ENCODE measurements at regions not wholly inside any gene's neighbourhood (a gene's known extent, or its start where the extent isn't known, plus 50 kb on each side); places are given as distances from the start of the nearest gene placed in this dataset.

DNA sequence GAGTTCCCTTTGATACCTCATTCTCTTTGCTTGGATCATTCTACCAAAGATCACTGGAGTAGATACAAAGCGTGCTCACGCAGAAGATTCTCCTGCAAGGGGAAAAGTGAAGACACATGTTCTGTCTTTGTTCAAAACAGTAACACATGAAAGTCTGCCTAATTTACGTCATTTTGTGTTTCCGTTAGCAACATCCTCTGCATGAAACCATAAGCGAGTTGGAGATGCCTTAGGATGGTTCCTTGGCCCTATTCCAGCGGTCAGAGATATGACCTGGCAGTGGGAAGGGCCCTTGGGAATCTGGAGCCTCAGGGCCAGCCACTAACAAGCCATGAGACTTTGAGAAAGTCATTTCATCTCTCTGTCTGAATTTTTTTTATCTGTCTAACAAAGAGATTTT is 180.9 kb upstream of the TWIST2 start:
- H3K27me3 ChIP-seq (ENCODE audit: insufficient read depth, poor library complexity, severe bottlenecking), result no peaks in the 10 kb centered on the region
- no peak overlapping the region for H3K27ac ChIP-seq (replicated peaks)
- TF ChIP-seq, protein P1, sequence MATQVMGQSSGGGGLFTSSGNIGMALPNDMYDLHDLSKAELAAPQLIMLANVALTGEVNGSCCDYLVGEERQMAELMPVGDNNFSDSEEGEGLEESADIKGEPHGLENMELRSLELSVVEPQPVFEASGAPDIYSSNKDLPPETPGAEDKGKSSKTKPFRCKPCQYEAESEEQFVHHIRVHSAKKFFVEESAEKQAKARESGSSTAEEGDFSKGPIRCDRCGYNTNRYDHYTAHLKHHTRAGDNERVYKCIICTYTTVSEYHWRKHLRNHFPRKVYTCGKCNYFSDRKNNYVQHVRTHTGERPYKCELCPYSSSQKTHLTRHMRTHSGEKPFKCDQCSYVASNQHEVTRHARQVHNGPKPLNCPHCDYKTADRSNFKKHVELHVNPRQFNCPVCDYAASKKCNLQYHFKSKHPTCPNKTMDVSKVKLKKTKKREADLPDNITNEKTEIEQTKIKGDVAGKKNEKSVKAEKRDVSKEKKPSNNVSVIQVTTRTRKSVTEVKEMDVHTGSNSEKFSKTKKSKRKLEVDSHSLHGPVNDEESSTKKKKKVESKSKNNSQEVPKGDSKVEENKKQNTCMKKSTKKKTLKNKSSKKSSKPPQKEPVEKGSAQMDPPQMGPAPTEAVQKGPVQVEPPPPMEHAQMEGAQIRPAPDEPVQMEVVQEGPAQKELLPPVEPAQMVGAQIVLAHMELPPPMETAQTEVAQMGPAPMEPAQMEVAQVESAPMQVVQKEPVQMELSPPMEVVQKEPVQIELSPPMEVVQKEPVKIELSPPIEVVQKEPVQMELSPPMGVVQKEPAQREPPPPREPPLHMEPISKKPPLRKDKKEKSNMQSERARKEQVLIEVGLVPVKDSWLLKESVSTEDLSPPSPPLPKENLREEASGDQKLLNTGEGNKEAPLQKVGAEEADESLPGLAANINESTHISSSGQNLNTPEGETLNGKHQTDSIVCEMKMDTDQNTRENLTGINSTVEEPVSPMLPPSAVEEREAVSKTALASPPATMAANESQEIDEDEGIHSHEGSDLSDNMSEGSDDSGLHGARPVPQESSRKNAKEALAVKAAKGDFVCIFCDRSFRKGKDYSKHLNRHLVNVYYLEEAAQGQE (IDR thresholded peaks at IDR 0.05; ENCODE audit: insufficient replicate concordance, low read depth), result no peak
- TF ChIP-seq, protein P2, sequence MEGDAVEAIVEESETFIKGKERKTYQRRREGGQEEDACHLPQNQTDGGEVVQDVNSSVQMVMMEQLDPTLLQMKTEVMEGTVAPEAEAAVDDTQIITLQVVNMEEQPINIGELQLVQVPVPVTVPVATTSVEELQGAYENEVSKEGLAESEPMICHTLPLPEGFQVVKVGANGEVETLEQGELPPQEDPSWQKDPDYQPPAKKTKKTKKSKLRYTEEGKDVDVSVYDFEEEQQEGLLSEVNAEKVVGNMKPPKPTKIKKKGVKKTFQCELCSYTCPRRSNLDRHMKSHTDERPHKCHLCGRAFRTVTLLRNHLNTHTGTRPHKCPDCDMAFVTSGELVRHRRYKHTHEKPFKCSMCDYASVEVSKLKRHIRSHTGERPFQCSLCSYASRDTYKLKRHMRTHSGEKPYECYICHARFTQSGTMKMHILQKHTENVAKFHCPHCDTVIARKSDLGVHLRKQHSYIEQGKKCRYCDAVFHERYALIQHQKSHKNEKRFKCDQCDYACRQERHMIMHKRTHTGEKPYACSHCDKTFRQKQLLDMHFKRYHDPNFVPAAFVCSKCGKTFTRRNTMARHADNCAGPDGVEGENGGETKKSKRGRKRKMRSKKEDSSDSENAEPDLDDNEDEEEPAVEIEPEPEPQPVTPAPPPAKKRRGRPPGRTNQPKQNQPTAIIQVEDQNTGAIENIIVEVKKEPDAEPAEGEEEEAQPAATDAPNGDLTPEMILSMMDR (IDR thresholded peaks at IDR 0.05; ENCODE audit: insufficient read depth, low read length), result no peak
- TF ChIP-seq SPI1 (IDR thresholded peaks at IDR 0.05; ENCODE audit: borderline replicate concordance, low read depth), result no peak
- TF ChIP-seq POLR2AphosphoS5 (IDR thresholded peaks at IDR 0.05; ENCODE audit: low read depth), result no peak
- no peak for TF ChIP-seq GABPA (IDR thresholded peaks at IDR 0.05; ENCODE audit: low read depth)
- H3K4me3 ChIP-seq (replicated peaks; ENCODE audit: insufficient read depth, low read length), result no peak overlapping the region
- DNase-seq (ENCODE audit: low read depth in 1 of 2, low spot score in 1 of 2), result no peak

DNA sequence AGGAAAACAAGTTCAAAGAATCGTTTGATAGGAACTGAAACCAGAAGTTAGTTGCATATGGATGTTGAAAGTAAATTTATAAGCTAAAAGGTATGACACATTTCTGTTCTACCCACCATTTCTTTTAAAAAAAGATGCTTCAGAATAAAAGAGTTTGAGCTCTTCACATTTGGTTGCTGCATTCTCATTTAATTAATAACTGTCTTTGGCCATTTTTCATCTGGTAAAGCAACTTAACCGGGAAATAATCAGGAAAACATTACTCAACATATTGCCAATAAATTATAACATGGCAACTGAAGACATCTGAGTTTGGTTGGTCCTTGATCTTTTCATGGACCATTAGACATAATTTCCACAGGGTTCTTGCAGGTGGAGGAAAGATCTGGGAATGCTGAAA is 180.2 kb upstream of the TWIST2 start:
- no peak for DNase-seq (ENCODE audit: low read depth in 1 of 2, low spot score in 1 of 2)
- Histone ChIP-seq H3K27ac (replicated peaks) (no peak overlapping the region), H3K27me3 (ENCODE audit: insufficient read depth, poor library complexity, severe bottlenecking) (no peaks in the 10 kb centered on the region), H3K4me3 (replicated peaks; ENCODE audit: insufficient read depth, low read length) (no peak overlapping the region)
- TF ChIP-seq, protein P2 (IDR thresholded peaks at IDR 0.05; ENCODE audit: insufficient read depth, low read length), result no peak
- TF ChIP-seq POLR2AphosphoS5 (IDR thresholded peaks at IDR 0.05; ENCODE audit: low read depth), result no peak
- TF ChIP-seq, protein P1 (IDR thresholded peaks at IDR 0.05; ENCODE audit: insufficient replicate concordance, low read depth), result no peak
- TF ChIP-seq SPI1 (IDR thresholded peaks at IDR 0.05; ENCODE audit: borderline replicate concordance, low read depth), result no peak
- no peak for TF ChIP-seq GABPA (IDR thresholded peaks at IDR 0.05; ENCODE audit: low read depth)

DNA sequence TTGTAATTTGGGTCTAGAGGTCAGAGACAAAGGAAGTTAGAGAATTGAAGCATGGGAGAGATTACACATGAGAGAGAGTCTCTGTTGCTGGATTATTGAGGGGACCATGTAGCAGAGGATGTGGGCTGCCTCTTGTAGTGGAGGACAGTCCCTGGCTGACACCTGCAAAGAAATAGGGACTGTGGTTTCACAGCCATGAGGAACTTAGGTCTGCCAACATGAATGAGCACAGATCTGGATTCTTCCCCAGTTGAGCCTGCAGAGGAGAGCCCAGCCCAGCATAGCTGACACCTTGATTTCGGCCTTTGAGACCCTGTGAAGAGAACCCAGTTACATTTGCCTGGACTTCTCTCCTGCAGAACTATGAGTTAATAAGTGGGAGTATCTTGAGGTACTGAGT is 179.5 kb upstream of the TWIST2 start:
- no peak overlapping the region for H3K27ac ChIP-seq (replicated peaks)
- H3K4me3 ChIP-seq (replicated peaks; ENCODE audit: insufficient read depth, low read length), result no peak overlapping the region
- DNase-seq (ENCODE audit: low read depth in 1 of 2, low spot score in 1 of 2), result no peak
- H3K27me3 ChIP-seq (ENCODE audit: insufficient read depth, poor library complexity, severe bottlenecking), result no peaks in the 10 kb centered on the region
- no peak for TF ChIP-seq SPI1 (IDR thresholded peaks at IDR 0.05; ENCODE audit: borderline replicate concordance, low read depth)
- TF ChIP-seq, protein P1 (IDR thresholded peaks at IDR 0.05; ENCODE audit: insufficient replicate concordance, low read depth), result no peak
- no peak for TF ChIP-seq POLR2AphosphoS5 (IDR thresholded peaks at IDR 0.05; ENCODE audit: low read depth)
- TF ChIP-seq GABPA (IDR thresholded peaks at IDR 0.05; ENCODE audit: low read depth), result no peak
- TF ChIP-seq, protein P2 (IDR thresholded peaks at IDR 0.05; ENCODE audit: insufficient read depth, low read length), result no peak

Measured in HL-60 (cell line).